ENCODE measurements at regions not wholly inside any gene's neighbourhood (a gene's known extent, or its start where the extent isn't known, plus 50 kb on each side); places are given as distances from the start of the nearest gene placed in this dataset.

DNA sequence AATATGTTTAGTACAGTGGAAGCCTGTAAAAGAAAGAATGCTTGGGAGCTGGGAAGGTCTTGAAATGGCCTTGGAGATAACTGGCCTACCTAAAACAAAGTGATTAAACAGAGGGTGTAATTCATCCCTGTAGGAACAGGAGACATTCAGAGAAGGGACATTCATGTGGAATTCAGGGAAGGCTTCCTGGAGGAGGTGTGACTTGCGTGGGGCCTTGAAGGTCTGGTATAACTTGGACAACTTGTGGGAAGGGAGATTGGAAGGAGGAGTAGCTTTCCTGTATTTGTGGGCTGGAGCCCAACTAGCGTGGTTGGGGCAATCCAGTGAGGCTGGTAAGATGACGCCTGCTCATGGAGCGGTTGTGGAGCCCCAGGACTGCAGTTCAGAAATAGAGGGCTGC, 156.4 kb downstream of the AACS start:
- H3K9me3 ChIP-seq = no peaks in the 10 kb centered on the region
- H3K27ac ChIP-seq = no peak overlapping the region
- no peak overlapping the region for H3K9ac ChIP-seq
- no peaks in the 10 kb centered on the region for H3K27me3 ChIP-seq
- H3K4me2 ChIP-seq = no peak overlapping the region
- no peaks in the 10 kb centered on the region for H3K36me3 ChIP-seq
- peaks cover 7% of the 10 kb centered on the region for H3K4me1 ChIP-seq
- TF ChIP-seq Cebpa-rat (IDR thresholded peaks at IDR 0.05) = no peak
- no peaks in the 10 kb centered on the region for H4K20me1 ChIP-seq
- no peak overlapping the region for H3K4me3 ChIP-seq

DNA sequence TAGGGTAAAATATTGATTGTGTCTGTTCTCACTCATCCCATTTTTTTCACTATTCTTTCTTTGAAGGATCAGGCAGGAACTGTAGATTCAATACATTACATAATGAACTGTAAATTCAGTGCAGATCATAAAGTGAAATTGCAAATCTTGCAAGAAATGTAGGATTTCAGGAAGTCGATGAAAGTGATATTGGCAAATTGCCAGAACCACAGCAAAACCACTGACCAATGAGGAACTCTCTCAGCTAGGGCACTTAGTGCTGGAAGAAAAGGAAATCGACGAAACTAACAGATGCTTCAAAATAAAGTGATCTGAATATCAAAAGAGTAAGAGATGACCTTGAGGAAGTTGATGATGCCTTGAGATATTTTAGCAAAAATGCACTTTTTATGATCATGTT, 157.6 kb downstream of the AACS start:
- no peak overlapping the region for H3K4me3 ChIP-seq
- H3K4me1 ChIP-seq = peaks cover 7% of the 10 kb centered on the region
- no peak for TF ChIP-seq Cebpa-rat (IDR thresholded peaks at IDR 0.05)
- peak overlapping the region; percentile 9; the same call in 1 of the 2 replicates for H3K4me2 ChIP-seq
- H3K9ac ChIP-seq = no peak overlapping the region
- H4K20me1 ChIP-seq = no peaks in the 10 kb centered on the region
- H3K27me3 ChIP-seq = no peaks in the 10 kb centered on the region
- H3K9me3 ChIP-seq = no peaks in the 10 kb centered on the region
- no peaks in the 10 kb centered on the region for H3K36me3 ChIP-seq
- no peak overlapping the region for H3K27ac ChIP-seq

DNA sequence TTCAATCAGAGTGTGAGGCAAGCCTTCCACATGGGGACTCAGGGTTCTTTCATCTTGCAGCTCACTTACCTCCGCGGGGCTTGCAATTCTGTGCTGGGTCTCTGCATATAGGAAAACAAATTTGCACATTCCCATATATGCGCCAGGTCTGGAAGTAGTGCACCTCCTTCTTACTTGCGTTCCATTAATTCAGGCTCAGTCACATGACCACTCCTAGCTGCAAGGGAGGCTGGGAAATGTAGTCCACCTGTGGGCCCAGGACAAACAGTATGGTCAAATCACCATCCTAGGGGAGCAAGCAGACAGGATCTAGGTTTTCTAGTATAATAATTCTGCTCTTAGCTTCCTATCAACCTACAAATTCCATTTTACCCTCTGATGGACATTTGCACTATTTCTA, 160.4 kb downstream of the AACS start:
- Histone ChIP-seq H3K9me3 (no peaks in the 10 kb centered on the region), H3K9ac (no peak overlapping the region), H4K20me1 (no peaks in the 10 kb centered on the region), H3K4me1 (peaks cover 7% of the 10 kb centered on the region), H3K36me3 (no peaks in the 10 kb centered on the region), H3K27ac (no peak overlapping the region), H3K4me3 (no peak overlapping the region), H3K27me3 (no peaks in the 10 kb centered on the region), H3K4me2 (no peak overlapping the region)
- TF ChIP-seq Cebpa-rat (IDR thresholded peaks at IDR 0.05) = no peak

DNA sequence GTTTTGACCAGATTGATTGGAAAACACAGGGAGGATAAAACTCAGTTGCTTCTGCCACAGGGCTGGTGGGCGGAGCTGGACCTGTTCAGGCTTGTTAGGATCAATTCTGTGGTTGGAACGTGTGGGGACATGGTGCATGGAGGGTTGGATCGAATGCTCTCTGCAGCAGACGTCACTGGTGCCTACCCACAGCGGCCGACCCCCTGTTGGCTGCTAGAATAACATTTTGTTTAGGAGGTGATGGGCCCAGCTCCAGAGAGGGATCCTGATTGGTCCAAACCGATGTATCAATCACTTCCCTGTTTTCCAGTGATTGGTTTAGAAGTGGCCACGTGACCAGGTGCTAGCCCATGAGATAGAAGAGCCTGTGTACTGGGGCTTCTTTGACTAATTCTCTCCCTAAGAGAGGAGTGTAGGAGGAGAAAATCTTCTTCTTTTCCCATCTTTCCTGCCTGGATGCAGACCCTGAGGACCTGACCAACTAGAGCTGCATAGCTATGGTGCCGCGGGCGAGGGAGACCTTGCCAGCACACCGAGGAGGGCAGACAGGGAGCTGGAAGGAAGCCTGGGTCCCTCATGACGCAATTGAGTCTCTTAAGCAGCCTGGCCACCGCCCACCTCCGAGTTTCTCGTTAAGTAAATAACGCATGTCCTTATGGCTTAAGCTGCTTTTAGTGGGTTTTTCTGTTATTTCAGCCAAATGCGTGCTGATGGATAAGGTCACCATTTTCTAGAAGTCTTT, 163.5 kb downstream of the AACS start:
- Histone ChIP-seq H3K4me2 (no peak overlapping the region), H3K36me3 (no peaks in the 10 kb centered on the region)

DNA sequence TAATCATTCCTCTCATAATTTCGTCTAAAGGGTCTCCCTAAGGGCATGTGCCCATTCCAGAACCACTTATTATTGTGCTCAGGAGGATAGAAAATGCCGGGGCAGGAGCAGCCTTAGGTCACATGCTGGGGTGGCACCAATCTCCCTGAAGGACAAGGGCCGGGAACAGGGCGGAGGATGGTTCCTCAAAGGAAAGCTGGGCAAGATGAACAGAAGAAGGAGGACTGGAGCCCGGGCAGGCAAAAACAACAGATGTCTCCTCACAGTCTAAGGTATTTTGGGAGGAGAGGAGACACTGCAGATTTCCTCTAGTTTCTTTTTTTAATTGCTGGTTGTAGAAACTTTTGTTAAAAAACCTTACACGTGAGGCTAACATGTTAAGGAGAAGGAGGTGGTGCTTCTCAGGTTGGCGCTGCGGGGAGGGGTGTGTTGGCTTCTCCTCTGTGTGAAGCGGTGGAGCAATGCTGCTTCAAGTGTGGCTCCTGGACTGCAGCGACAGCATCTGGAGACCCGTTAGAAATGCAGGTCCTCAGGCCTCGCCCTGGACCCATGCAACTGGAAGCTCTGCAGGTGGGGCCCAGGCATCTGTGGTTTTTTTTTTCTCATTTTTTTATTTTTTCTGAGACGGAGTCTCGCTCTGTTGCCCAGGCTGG, 164.8 kb downstream of the AACS start:
- Histone ChIP-seq H3K4me1 (no peaks in the 10 kb centered on the region), H3K9me3 (no peaks in the 10 kb centered on the region), H3K36me3 (no peaks in the 10 kb centered on the region), H4K20me1 (no peaks in the 10 kb centered on the region), H3K27me3 (no peaks in the 10 kb centered on the region), H3K4me2 (no peak overlapping the region), H3K9ac (no peak overlapping the region), H3K27ac (no peak overlapping the region), H3K4me3 (no peak overlapping the region)
- TF ChIP-seq Cebpa-rat (IDR thresholded peaks at IDR 0.05) = no peak

More for the DNA sequence above, 163.5 kb downstream of the AACS start:
- no peak for TF ChIP-seq Cebpa-rat (IDR thresholded peaks at IDR 0.05)
- H4K20me1 ChIP-seq = no peaks in the 10 kb centered on the region
- H3K27ac ChIP-seq = no peak overlapping the region
- H3K9ac ChIP-seq = no peak overlapping the region
- no peaks in the 10 kb centered on the region for H3K27me3 ChIP-seq
- H3K4me1 ChIP-seq = no peaks in the 10 kb centered on the region
- H3K4me3 ChIP-seq = no peak overlapping the region
- no peaks in the 10 kb centered on the region for H3K9me3 ChIP-seq

DNA sequence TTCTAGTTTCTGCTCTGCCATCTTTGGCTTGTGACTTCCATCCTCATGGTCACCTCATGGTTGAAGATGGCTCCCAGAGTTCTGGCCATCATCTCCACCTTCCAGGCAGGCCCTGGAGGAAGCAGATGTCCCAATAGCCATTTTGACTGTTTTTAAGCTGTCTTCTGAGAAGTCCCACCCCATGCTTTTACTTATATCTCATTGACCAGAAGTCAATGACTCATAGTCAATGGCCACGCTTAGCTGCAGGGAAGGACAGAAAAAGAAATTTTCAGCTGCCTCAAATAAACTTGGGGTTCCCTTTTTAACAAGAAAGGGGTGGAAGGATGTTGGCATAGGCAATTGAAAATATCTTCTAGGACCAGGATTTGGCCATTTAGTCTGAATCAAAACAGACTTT, 168.1 kb downstream of the AACS start:
- Histone ChIP-seq H3K36me3 (no peaks in the 10 kb centered on the region), H3K4me1 (no peaks in the 10 kb centered on the region), H3K4me2 (no peak overlapping the region), H3K27ac (no peak overlapping the region), H4K20me1 (no peaks in the 10 kb centered on the region), H3K9ac (no peak overlapping the region), H3K9me3 (no peaks in the 10 kb centered on the region), H3K27me3 (no peaks in the 10 kb centered on the region), H3K4me3 (no peak overlapping the region)
- no peak for TF ChIP-seq Cebpa-rat (IDR thresholded peaks at IDR 0.05)

DNA sequence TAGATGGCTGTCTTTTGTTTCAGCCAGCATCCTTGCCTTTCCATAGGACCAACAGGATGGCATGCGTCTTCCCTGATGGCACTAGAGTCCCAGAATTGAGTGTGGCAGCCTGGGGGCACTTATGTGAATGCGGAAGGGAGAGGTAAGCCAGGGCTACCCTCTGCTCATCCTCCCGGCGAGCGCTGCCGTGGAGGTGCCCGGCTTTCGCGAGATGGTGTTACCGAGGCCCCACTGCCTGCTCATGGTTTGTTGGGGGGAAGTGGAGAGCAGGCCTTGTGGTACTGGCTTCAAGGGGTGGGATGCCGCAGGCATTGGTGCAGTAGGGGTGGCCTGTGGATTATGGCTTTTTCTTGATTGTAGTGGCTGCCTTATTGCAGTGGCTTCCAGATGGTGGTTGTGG, 174.3 kb downstream of the AACS start:
- Histone ChIP-seq H3K4me1 (peaks cover 6% of the 10 kb centered on the region; the same call in 1 of the 2 replicates), H3K9me3 (no peaks in the 10 kb centered on the region), H3K27ac (no peak overlapping the region), H4K20me1 (no peaks in the 10 kb centered on the region), H3K9ac (no peak overlapping the region), H3K4me2 (no peak overlapping the region), H3K4me3 (no peak overlapping the region), H3K36me3 (no peaks in the 10 kb centered on the region), H3K27me3 (no peaks in the 10 kb centered on the region)
- TF ChIP-seq Cebpa-rat (IDR thresholded peaks at IDR 0.05) = no peak

DNA sequence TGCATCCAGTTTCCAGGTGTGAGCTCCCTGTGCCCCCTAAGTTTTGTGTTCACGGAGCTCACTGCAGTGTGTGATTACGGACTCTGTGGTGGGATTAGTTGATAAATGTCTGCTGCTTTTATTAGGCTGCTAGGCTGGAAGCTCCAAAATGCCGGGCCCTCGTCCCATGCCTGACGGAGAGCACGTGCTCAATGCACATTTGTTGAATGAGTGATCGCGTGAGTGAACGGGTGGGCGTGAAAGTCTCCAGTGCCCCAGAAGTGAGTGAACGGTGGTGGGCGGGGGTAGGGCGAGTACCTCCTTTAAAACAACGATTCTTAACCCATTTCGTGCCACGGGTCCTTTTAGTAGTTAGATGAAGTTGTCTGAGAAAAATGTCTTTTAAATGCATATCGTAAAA, 175.5 kb downstream of the AACS start:
- H3K27ac ChIP-seq = no peak overlapping the region
- no peaks in the 10 kb centered on the region for H3K9me3 ChIP-seq
- H3K27me3 ChIP-seq = no peaks in the 10 kb centered on the region
- H3K4me1 ChIP-seq = peaks cover 6% of the 10 kb centered on the region; the same call in 1 of the 2 replicates
- no peaks in the 10 kb centered on the region for H4K20me1 ChIP-seq
- no peak overlapping the region for H3K4me2 ChIP-seq
- no peak for TF ChIP-seq Cebpa-rat (IDR thresholded peaks at IDR 0.05)
- H3K36me3 ChIP-seq = no peaks in the 10 kb centered on the region
- H3K9ac ChIP-seq = no peak overlapping the region
- H3K4me3 ChIP-seq = no peak overlapping the region

DNA sequence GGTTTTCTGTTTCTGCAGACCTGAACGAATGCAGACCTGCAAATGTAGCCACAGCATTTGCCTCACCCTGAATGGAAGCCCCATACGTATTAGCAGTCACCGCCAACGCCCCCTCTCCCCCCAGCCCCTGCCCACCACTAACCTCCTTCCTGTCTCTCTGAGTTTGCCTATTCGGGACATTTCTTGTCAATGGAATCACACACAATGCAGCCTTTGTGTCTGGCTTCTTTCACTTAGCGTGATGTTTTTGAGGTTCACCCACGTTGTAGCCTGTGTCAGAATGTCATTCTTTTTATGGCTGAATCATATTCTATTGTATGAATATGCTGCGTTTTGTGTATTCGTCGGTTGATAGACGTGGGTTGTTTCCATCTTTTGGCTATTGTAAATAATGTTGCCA, 178.6 kb downstream of the AACS start:
- no peak overlapping the region for H3K4me2 ChIP-seq
- H3K27ac ChIP-seq = no peak overlapping the region
- no peaks in the 10 kb centered on the region for H3K36me3 ChIP-seq
- H3K4me3 ChIP-seq = no peak overlapping the region
- H3K9ac ChIP-seq = no peak overlapping the region
- H3K27me3 ChIP-seq = no peaks in the 10 kb centered on the region
- peaks cover 11% of the 10 kb centered on the region for H3K4me1 ChIP-seq
- no peaks in the 10 kb centered on the region for H3K9me3 ChIP-seq
- no peaks in the 10 kb centered on the region for H4K20me1 ChIP-seq
- TF ChIP-seq Cebpa-rat (IDR thresholded peaks at IDR 0.05) = no peak

DNA sequence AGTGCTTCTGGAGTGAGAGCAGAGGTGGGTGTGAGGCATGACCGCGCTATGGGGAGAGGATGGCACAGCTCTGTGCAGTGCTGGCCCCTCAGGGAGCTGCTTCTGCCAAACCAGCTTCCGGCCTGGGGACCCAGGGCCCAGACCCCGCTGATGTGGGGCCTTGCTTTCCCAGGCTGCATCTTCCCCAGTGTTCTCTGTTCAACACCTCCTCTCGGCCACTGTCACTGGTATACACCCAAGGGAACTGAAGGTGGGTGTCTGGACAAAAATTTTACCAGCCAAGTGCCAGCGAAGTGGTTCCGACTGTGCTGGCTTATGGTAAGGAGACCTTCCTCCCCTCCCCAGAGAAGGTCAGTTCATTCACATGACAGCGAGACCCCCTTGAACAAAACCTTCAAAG, 179.1 kb downstream of the AACS start:
- Histone ChIP-seq H3K4me2 (no peak overlapping the region), H3K9ac (no peak overlapping the region), H3K9me3 (no peaks in the 10 kb centered on the region), H3K27me3 (no peaks in the 10 kb centered on the region), H3K4me1 (peaks cover 16% of the 10 kb centered on the region), H3K36me3 (no peaks in the 10 kb centered on the region), H3K4me3 (no peak overlapping the region), H4K20me1 (no peaks in the 10 kb centered on the region), H3K27ac (no peak overlapping the region)
- TF ChIP-seq Cebpa-rat (IDR thresholded peaks at IDR 0.05) = no peak
